SK-N-SH treated with all-trans-retinoic acid at 6 μM for 48 hours (cell line): ENCODE measurements at regions not wholly inside any gene's neighbourhood (a gene's known extent, or its start where the extent isn't known, plus 50 kb on each side); places are given as distances from the start of the nearest gene placed in this dataset.

ENCODE experiments used
- ARNTL ChIP-seq: fragments of 450-650 bp; formaldehyde crosslinking; IDR thresholded peaks from 2 replicates; pipeline ENCODE4 v1.5.0; 2020; ENCODE audit warnings: low read depth, mild to moderate bottlenecking, moderate library complexity, borderline replicate concordance
- GLIS3 ChIP-seq: fragments of 250-450 bp; sonication (Bioruptor Pico); IDR thresholded peaks from 2 replicates; pipeline ENCODE4 v1.5.0; 2020; ENCODE audit warnings: mild to moderate bottlenecking, moderate library complexity
- ISL1 ChIP-seq: fragments of 250-450 bp; sonication (Bioruptor Pico); IDR thresholded peaks from 2 replicates; pipeline ENCODE4 v2.1.2; 2022; ENCODE audit warnings: mild to moderate bottlenecking, moderate library complexity
- SNAI2 ChIP-seq: fragments of 250-450 bp; sonication (Bioruptor Pico); IDR thresholded peaks from 2 replicates; pipeline ENCODE4 v1.5.0; 2020; ENCODE audit warnings: mild to moderate bottlenecking, moderate library complexity
- TOX ChIP-seq: fragments of 250-450 bp; sonication (Bioruptor Pico); IDR thresholded peaks from 2 replicates; pipeline ENCODE4 v1.8.0; 2021; ENCODE audit warnings: mild to moderate bottlenecking, moderate library complexity, borderline replicate concordance
- TF ChIP-seq, protein P1 (sequence below): fragments of 250-450 bp; sonication (Bioruptor Pico); IDR thresholded peaks from 2 replicates; pipeline ENCODE4 v1.5.1; 2021; ENCODE audit warnings: mild to moderate bottlenecking, moderate library complexity
- TF ChIP-seq, protein P2 (sequence below): fragments of 250-450 bp; sonication (Bioruptor Pico); IDR thresholded peaks from 2 replicates; pipeline ENCODE4 v1.8.0; 2020; ENCODE audit warnings: mild to moderate bottlenecking, moderate library complexity, borderline replicate concordance
- TF ChIP-seq, protein P3 (sequence below): fragments of 250-450 bp; sonication (Bioruptor Pico); IDR thresholded peaks from 2 replicates; pipeline ENCODE4 v1.8.0; 2021; ENCODE audit warnings: low read depth, mild to moderate bottlenecking, moderate library complexity, borderline replicate concordance
- TF ChIP-seq, protein P4 (sequence below): fragments of 250-450 bp; sonication (Bioruptor Pico); IDR thresholded peaks from 2 replicates; pipeline ENCODE4 v1.5.0; 2020; ENCODE audit warnings: mild to moderate bottlenecking, moderate library complexity

DNA sequence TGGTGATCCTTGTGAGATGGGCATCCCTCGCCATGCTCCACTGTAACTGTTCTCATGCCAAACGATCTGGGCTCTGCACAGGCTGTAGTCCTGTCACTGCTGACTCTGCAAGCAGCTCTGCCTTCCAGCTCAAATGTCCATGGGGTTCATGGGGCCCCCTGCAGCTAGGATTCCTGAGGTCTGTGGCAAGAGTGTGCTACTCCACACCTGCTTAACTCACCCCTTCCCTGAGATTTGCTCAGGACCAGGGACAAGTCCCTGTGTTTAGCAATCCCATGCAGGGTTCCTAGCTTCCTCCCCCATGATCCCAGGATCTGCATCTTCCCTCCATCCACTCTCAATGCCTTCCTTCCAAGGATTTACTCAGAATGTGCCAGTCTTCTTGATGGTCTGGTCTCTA, 241.0 kb downstream of the ASCL1 start:
- TF ChIP-seq, protein P1, sequence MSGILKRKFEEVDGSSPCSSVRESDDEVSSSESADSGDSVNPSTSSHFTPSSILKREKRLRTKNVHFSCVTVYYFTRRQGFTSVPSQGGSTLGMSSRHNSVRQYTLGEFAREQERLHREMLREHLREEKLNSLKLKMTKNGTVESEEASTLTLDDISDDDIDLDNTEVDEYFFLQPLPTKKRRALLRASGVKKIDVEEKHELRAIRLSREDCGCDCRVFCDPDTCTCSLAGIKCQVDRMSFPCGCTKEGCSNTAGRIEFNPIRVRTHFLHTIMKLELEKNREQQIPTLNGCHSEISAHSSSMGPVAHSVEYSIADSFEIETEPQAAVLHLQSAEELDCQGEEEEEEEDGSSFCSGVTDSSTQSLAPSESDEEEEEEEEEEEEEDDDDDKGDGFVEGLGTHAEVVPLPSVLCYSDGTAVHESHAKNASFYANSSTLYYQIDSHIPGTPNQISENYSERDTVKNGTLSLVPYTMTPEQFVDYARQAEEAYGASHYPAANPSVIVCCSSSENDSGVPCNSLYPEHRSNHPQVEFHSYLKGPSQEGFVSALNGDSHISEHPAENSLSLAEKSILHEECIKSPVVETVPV (CRISPR knock-in tag), result no peak
- TF ChIP-seq, protein P2, sequence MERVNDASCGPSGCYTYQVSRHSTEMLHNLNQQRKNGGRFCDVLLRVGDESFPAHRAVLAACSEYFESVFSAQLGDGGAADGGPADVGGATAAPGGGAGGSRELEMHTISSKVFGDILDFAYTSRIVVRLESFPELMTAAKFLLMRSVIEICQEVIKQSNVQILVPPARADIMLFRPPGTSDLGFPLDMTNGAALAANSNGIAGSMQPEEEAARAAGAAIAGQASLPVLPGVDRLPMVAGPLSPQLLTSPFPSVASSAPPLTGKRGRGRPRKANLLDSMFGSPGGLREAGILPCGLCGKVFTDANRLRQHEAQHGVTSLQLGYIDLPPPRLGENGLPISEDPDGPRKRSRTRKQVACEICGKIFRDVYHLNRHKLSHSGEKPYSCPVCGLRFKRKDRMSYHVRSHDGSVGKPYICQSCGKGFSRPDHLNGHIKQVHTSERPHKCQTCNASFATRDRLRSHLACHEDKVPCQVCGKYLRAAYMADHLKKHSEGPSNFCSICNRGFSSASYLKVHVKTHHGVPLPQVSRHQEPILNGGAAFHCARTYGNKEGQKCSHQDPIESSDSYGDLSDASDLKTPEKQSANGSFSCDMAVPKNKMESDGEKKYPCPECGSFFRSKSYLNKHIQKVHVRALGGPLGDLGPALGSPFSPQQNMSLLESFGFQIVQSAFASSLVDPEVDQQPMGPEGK (CRISPR knock-in tag), result no peak
- no peak for TF ChIP-seq ISL1
- TF ChIP-seq GLIS3 (CRISPR knock-in tag), result no peak
- TF ChIP-seq ARNTL (CRISPR knock-in tag), result no peak
- no peak for TF ChIP-seq SNAI2
- no peak for TF ChIP-seq TOX (CRISPR knock-in tag)
- TF ChIP-seq, protein P3, sequence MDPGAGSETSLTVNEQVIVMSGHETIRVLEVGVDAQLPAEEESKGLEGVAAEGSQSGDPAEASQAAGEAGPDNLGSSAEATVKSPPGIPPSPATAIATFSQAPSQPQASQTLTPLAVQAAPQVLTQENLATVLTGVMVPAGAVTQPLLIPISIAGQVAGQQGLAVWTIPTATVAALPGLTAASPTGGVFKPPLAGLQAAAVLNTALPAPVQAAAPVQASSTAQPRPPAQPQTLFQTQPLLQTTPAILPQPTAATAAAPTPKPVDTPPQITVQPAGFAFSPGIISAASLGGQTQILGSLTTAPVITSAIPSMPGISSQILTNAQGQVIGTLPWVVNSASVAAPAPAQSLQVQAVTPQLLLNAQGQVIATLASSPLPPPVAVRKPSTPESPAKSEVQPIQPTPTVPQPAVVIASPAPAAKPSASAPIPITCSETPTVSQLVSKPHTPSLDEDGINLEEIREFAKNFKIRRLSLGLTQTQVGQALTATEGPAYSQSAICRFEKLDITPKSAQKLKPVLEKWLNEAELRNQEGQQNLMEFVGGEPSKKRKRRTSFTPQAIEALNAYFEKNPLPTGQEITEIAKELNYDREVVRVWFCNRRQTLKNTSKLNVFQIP (CRISPR knock-in tag), result no peak
- TF ChIP-seq, protein P4, sequence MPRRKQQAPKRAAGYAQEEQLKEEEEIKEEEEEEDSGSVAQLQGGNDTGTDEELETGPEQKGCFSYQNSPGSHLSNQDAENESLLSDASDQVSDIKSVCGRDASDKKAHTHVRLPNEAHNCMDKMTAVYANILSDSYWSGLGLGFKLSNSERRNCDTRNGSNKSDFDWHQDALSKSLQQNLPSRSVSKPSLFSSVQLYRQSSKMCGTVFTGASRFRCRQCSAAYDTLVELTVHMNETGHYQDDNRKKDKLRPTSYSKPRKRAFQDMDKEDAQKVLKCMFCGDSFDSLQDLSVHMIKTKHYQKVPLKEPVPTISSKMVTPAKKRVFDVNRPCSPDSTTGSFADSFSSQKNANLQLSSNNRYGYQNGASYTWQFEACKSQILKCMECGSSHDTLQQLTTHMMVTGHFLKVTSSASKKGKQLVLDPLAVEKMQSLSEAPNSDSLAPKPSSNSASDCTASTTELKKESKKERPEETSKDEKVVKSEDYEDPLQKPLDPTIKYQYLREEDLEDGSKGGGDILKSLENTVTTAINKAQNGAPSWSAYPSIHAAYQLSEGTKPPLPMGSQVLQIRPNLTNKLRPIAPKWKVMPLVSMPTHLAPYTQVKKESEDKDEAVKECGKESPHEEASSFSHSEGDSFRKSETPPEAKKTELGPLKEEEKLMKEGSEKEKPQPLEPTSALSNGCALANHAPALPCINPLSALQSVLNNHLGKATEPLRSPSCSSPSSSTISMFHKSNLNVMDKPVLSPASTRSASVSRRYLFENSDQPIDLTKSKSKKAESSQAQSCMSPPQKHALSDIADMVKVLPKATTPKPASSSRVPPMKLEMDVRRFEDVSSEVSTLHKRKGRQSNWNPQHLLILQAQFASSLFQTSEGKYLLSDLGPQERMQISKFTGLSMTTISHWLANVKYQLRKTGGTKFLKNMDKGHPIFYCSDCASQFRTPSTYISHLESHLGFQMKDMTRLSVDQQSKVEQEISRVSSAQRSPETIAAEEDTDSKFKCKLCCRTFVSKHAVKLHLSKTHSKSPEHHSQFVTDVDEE, result no peak
